Suprapubic skin (tissue), 4 donors: ENCODE measurements at regions not wholly inside any gene's neighbourhood (a gene's known extent, or its start where the extent isn't known, plus 50 kb on each side); places are given as distances from the start of the nearest gene placed in this dataset.

Experiments used
- DNase-seq, 2 donors: peaks; one replicate each; pipeline ENCODE4 v3.0.0-alpha.2; 2019; ENCODE audit warnings: low spot score in 2 of 2
- H3K27ac ChIP-seq: fragments of 200-600 bp; sonication (generic); one replicate; pipeline ENCODE4 v1.5.1; 2019
- H3K27me3 ChIP-seq: fragments of 200-600 bp; sonication (generic); one replicate; pipeline ENCODE4 v1.5.1; 2019
- H3K36me3 ChIP-seq: fragments of 200-600 bp; sonication (generic); one replicate; pipeline ENCODE4 v1.5.1; 2019
- H3K4me1 ChIP-seq: fragments of 200-600 bp; sonication (generic); one replicate; pipeline ENCODE4 v1.5.1; 2019
- H3K4me3 ChIP-seq: fragments of 200-600 bp; sonication (generic); one replicate; pipeline ENCODE4 v1.5.1; 2019; ENCODE audit warnings: mild to moderate bottlenecking
- H3K9me3 ChIP-seq: fragments of 200-600 bp; sonication (generic); one replicate; pipeline ENCODE4 v1.5.1; 2019
- CTCF ChIP-seq, 2 donors: fragments of 200-600 bp in 1 of 2; fragments of 450-650 bp in 1 of 2; sonication (generic) in 1 of 2; IDR thresholded peaks; one replicate each; pipeline ENCODE4 v1.5.1; 2016 to 2019; ENCODE audit warnings: antibody characterized with exemption in 2 of 2, mild to moderate bottlenecking in 1 of 2, moderate library complexity in 1 of 2
- EP300 ChIP-seq: sonication (generic); formaldehyde crosslinking; IDR thresholded peaks from one replicate; pipeline ENCODE4 v1.6.1; 2017; ENCODE audit warnings: antibody characterized with exemption
- POLR2A ChIP-seq, 2 donors: fragments of 450-650 bp; IDR thresholded peaks; one replicate each; pipeline ENCODE4 v1.6.1; 2017; ENCODE audit warnings: antibody characterized with exemption in 2 of 2, mild to moderate bottlenecking in 2 of 2, moderate library complexity in 2 of 2
- POLR2AphosphoS5 ChIP-seq, 3 donors: sonication (generic); formaldehyde crosslinking; IDR thresholded peaks; one replicate each; pipeline ENCODE4 v1.6.1; 2017; ENCODE audit warnings: antibody characterized with exemption in 3 of 3
- WGBS: methylation state at CpG from one replicate; pipeline ENCODE4 v1.1.5; 2018; 5-methylcytosine and 5-hydroxymethylcytosine counted together

- no peak overlapping the region for H3K27ac ChIP-seq
- H3K27me3 ChIP-seq = no peaks in the 10 kb centered on the region
- TF ChIP-seq POLR2A (IDR thresholded peaks at IDR 0.05) (no peak), EP300 (no peak), CTCF (IDR thresholded peaks at IDR 0.05) (no peak)
- no peak overlapping the region for H3K4me3 ChIP-seq
- no peaks in the 10 kb centered on the region for H3K4me1 ChIP-seq
- no peaks in the 10 kb centered on the region for H3K9me3 ChIP-seq
- H3K36me3 ChIP-seq = no peaks in the 10 kb centered on the region
- peak in 1 of 2 donors; percentile 35 for DNase-seq
- WGBS = 79% methylated on average over 7 of the region's 7 CpGs
These were observed 275.6 kb downstream of the XXYLT1 start for GRCh38 chr3:194995334-194995733.

DNA sequence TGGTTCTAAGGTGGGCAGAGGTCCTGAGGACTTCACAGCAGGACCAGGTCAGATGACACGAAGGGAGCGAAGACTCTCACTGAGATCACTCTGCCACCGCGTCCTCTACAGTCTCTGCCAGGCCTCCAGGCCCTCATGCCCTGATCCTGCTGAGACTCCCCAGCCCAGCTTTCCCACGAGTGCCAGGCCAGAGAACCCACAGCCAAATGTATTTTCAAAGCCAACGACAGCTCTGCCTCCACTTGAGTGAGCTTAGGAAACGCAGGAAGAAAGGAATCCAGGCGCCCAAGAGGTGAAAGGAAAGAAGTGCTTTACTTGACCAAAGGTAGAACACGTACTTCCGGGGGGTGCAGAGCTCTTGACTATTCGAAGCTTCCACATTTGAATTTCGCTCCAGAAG is 275.0 kb downstream of the XXYLT1 start:
- 71% methylated on average over 12 of the region's 12 CpGs for WGBS
- Histone ChIP-seq H3K27ac (no peak overlapping the region), H3K27me3 (no peaks in the 10 kb centered on the region), H3K4me1 (no peaks in the 10 kb centered on the region), H3K4me3 (no peak overlapping the region), H3K36me3 (no peaks in the 10 kb centered on the region), H3K9me3 (no peaks in the 10 kb centered on the region)
- TF ChIP-seq POLR2AphosphoS5 (IDR thresholded peaks at IDR 0.05) (no peak), EP300 (no peak), CTCF (IDR thresholded peaks at IDR 0.05) (no peak), POLR2A (IDR thresholded peaks at IDR 0.05) (no peak)
- DNase-seq = peak in 1 of 2 donors; percentile 47

DNA sequence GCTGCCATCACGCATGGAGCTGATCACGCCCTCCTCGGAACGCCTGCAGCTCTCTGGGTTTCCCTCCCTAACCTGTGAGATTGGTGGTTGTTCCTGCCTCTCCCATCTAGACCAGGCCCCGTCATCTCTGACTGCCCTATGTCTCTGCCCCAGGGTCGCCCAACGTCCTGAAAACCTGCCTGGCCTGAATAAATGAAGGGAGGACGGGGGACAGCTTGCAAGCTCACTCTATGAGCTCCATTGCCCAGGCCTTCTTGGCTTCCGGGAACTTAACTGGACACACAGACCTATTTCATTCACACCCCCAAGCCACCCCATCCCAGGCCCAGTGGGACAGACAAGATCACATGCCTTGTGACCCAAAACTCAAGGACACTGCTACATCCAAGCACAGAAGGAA is 274.2 kb downstream of the XXYLT1 start:
- H3K9me3 ChIP-seq = no peaks in the 10 kb centered on the region
- peaks cover 3% of the 10 kb centered on the region for H3K4me1 ChIP-seq
- no peak overlapping the region for H3K4me3 ChIP-seq
- no peaks in the 10 kb centered on the region for H3K36me3 ChIP-seq
- WGBS = 74% methylated on average over 9 of the region's 9 CpGs
- DNase-seq = peak in 1 of 2 donors; percentile 63
- H3K27me3 ChIP-seq = no peaks in the 10 kb centered on the region
- H3K27ac ChIP-seq = no peak overlapping the region
- no peak for TF ChIP-seq EP300

DNA sequence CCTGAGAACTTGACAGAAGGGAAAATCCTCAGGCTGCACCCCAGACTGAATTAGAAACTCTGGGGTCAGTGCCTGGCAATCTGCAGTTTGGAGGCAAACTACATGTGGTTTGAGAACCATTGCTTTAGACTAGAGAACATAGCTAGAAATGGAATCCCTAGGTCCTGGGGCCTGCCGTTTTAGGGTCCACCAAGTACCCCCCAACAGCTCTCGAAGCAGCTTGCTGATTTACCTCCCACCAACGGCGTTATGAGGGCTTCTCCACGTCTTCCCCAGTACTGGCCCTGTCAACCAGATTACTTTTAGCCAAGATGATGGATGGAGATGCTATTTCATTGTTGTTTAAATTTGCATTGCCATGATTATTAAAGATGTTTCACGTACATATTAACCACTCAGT is 272.5 kb downstream of the XXYLT1 start:
- no peaks in the 10 kb centered on the region for H3K27me3 ChIP-seq
- peak in 1 of 2 donors; percentile 53 for DNase-seq
- WGBS = 97% methylated on average over 6 of the region's 6 CpGs
- H3K4me3 ChIP-seq = no peak overlapping the region
- TF ChIP-seq CTCF (IDR thresholded peaks at IDR 0.05) (no peak), POLR2A (IDR thresholded peaks at IDR 0.05) (no peak), POLR2AphosphoS5 (IDR thresholded peaks at IDR 0.05) (no peak), EP300 (no peak)
- H3K27ac ChIP-seq = no peak overlapping the region
- H3K36me3 ChIP-seq = no peaks in the 10 kb centered on the region
- peaks cover 19% of the 10 kb centered on the region for H3K4me1 ChIP-seq
- no peaks in the 10 kb centered on the region for H3K9me3 ChIP-seq

GRCh38 chr3:194998948-194999347 is 272.0 kb downstream of the XXYLT1 start:
- DNase-seq = peak in 1 of 2 donors; percentile 52
- TF ChIP-seq CTCF (IDR thresholded peaks at IDR 0.05) (no peak), POLR2A (IDR thresholded peaks at IDR 0.05) (no peak), EP300 (no peak), POLR2AphosphoS5 (IDR thresholded peaks at IDR 0.05) (no peak)
- no peaks in the 10 kb centered on the region for H3K36me3 ChIP-seq
- H3K4me3 ChIP-seq = no peak overlapping the region
- H3K27me3 ChIP-seq = no peaks in the 10 kb centered on the region
- WGBS = 80% methylated on average over 5 of the region's 5 CpGs
- H3K4me1 ChIP-seq = peaks cover 25% of the 10 kb centered on the region
- H3K27ac ChIP-seq = no peak overlapping the region
- H3K9me3 ChIP-seq = no peaks in the 10 kb centered on the region

DNA sequence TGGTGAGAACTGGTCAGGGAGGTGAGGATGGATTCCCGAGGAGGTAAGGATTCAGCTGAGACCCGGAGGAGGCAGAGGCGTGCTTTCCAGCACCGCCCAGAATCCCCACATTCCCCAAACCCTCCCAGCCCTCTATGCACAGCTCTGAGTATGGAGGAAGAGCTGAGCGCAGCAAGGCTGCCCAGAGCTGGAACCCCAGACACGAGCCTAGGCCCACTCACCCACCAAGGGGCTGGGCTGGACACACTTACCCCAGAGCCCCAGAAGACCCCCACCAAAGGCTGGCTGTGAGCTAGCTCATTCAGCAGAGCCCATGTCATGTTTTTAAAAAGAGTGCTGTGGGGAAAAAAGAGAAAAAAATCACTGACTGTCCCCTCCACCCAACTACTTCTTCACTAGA is 271.5 kb downstream of the XXYLT1 start:
- Histone ChIP-seq H3K4me3 (no peak overlapping the region), H3K9me3 (no peaks in the 10 kb centered on the region), H3K27me3 (no peaks in the 10 kb centered on the region), H3K27ac (no peak overlapping the region), H3K36me3 (no peaks in the 10 kb centered on the region), H3K4me1 (peaks cover 27% of the 10 kb centered on the region)
- TF ChIP-seq POLR2AphosphoS5 (IDR thresholded peaks at IDR 0.05) (no peak), CTCF (IDR thresholded peaks at IDR 0.05) (no peak), POLR2A (IDR thresholded peaks at IDR 0.05) (no peak), EP300 (no peak)
- DNase-seq = peak in 1 of 2 donors; percentile 35
- 93% methylated on average over 6 of the region's 6 CpGs for WGBS
